HG03457 (cell line): ENCODE measurements at regions not wholly inside any gene's neighbourhood (a gene's known extent, or its start where the extent isn't known, plus 50 kb on each side); places are given as distances from the start of the nearest gene placed in this dataset.

Experiments used
- ATAC-seq: cut with Tn5 transposase; IDR thresholded peaks from one replicate; pipeline ENCODE4 v1.9.1; 2021; ENCODE audit warnings: moderate number of reproducible peaks; ENCODE audit not compliant: unreplicated experiment

DNA sequence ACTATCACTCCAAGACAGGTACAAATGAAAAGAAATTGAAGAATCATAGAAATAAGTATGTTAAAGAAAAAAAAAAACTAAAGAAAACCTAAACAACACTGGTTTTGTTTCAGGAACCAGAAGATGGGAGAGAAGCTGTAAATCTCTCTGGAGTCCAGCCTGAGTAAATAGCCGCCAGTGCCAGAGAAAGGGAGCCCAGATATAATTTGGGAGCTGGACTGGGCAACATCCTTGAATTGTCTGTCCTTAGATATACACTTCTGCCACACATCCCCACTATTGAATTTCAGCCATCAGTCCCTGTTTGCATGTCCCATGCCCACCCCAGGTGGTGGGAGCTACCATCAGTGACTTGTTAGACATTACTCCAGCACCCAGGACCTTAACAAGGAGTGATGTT is 979.6 kb downstream of the DTWD2 start:
- ATAC-seq = no peak

DNA sequence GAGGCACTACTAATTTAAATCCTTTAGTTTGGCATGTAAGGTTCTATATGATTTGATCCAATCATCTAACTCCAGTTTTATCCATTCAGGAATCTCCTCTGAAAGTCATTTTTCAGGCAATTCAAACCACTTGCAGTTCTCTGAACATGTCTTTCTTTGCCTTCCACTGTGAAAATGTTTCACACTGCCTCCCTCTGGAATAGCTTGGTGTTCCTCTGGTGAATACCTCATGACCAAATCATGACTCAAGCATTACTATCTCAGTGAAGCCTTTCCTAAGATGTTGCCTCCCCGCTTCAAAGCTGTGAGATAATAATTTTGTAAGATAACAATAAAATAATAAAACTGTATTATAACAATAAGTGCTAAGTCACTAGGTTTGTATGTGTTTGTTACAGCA is 981.1 kb downstream of the DTWD2 start:
- no peak for ATAC-seq

DNA sequence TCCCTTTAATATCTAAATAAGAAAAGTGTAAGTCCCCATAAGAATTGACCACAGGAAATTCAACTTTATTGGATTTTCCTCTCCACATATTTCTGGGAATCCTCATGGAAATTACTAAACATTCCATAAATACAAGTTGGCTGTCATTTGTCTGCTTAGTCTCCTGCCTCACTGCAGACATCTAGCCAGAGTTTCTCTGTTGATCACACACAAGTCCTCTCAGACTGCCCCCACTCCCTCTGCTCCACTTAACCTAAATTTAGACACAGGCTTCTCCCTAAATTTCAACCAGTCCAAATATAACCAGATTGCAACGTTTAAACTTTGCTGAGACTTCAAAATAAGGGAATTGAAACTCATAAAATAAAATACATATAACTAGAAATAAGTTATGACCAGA is 982.1 kb downstream of the DTWD2 start:
- no peak for ATAC-seq

DNA sequence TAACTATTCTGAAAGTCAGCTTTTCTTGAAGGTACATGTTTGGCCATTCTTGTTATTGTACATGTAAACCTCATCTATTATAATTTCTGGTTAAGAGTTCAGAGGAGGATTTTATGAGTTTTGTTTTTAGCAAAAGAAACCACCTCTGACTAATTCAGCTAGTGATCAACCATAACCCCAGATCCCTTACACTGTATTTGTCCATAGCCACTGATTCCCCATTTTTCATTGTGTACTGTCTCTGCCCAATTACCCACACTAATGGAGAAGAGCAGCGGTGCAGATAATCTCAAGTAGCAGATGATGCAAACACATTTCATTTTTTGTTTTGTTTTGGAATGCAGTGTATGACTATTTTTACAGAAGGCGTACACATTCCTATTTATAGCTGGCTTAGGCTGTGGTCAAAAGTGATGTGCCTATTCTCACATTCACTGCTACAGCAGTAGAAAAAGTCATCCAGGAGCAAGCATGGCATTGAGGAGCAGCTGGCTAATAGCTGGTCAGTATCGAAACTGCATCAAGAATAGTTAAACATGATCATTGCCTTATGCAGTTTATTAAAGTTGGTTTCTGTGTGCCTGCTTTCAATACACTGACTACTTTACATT is 988.3 kb downstream of the DTWD2 start:
- ATAC-seq = peak; percentile 57

DNA sequence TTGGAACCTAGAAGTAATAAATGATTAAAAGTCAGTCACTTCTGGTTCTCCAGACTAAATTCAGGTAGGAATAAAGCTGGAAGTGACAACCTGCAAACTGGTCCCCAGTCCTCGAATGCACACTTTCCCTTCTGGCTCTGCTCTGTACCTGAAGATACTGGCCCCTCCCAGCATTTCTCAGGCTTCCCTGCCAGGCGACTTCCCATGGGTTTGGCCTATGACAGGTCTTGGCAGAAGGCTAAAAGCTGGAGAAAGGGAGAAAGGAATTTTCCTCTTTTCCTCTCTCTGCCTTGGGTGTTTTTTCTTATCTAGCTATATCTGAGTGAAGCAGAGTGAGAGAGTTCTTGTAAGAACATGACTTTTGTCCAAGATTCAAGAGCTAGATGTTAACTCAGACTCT is 1005.7 kb downstream of the DTWD2 start:
- ATAC-seq = no peak

DNA sequence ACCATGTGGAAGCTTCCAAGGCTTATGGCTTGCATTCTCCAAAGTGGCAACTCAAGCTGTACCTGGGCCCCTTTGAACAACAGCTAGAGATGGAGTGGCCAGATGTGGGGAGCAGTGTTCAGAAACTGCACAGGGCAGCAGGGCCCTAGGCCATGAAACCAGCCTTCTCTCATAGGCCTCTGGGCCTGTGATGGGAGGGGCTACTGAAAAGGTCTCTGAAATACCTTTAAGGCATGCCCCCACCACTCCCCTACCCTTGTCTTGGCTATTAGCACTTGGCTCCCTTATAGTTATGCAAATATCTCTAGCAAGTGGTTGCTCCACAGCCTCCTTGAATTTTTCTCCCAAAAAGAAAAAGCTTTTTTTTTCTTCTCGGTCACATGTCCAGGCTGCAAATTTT is 1014.6 kb downstream of the DTWD2 start:
- no peak for ATAC-seq

DNA sequence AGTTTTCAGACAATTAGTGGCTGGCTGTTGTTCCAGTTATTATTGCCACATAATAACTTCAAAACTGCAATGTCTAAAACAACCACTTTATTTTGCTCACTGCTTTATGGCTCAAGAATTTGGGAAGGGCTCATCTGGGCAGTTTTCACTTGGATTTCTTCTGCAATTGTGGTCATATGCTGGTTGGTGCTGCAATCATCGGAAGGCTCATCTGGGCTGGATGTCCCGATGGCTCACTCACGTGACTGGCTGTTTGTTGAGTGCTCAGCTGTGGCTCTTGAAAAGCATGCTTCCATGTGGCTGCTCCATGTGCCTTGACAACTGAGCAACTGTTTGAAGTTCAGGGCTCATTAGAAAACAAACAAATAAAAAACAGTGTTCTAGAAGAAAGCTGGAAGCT is 1032.5 kb downstream of the DTWD2 start:
- no peak for ATAC-seq

DNA sequence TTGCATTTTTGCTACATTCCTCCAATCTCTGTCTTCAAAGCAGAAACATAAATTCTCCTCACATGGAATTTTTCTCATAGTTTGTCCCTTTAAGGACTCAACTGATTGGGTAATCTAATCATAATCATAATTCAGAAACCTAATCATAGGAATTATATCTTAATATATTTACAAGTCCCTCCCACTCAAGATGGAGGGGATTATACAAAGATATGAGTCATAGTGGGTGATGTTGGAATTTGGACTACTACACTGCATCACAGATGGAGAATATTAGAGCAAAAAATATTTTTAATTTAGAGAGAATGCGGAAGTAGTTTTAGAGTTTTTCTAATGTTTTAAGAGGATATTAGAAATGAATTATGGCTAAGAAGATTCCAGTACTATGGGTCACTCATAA is 1034.0 kb downstream of the DTWD2 start:
- ATAC-seq = no peak

DNA sequence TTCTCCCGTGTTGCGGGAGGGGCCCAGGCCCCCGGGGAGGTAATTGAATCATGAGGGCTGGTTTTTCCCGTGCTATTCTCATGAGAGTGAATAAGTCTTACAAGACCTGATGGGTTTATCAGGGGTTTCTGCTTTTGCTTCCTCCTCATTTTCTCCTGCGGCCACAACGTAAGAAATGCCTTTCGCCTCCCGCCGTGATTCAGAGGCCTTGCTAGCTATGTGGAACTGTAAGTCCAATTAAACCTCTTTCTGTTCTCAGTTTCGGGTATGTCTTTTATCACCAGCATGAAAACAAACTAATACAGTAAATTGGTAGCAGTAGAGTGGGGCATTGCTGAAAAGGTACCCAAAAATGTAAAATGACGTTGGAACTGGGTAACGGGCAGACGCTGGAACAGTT is 1035.1 kb downstream of the DTWD2 start:
- no peak for ATAC-seq

DNA sequence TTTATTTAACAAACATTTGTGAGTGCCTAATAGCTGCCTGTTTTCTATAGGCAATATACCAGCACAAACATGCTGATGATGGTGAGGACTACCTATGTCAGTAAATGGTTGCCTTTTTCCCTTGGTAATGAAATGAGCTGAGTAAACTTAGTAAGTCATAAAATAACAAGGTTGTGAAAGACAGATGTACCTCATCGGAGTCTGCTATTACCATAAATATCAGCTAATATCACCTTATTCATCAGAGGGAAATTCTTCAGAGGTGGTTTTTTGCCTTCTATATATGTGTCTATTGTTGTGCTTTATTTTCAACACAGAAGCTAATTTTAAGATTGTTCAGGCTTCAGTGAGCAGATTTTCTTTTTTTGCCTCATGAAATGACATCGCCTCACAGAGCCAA is 1040.5 kb downstream of the DTWD2 start:
- ATAC-seq = no peak

DNA sequence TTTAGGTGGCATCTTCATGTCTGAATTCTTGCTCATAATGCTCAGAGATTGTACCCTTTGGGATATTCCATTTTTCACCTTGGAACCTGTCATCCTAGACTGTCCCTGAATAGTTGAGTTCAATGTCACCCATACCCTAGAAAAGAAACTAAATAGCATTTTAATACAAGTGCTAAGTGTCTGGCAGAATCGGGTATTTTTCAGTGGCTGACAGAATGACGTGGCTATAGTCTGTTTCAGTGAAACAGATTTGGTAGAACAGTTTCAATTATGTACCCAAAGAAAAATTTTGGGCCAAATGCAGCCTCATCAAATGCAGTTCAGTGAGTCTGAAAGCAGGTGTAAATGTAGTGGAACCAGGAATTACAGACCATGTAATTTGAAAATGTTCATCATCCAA is 1041.2 kb downstream of the DTWD2 start:
- ATAC-seq = no peak

DNA sequence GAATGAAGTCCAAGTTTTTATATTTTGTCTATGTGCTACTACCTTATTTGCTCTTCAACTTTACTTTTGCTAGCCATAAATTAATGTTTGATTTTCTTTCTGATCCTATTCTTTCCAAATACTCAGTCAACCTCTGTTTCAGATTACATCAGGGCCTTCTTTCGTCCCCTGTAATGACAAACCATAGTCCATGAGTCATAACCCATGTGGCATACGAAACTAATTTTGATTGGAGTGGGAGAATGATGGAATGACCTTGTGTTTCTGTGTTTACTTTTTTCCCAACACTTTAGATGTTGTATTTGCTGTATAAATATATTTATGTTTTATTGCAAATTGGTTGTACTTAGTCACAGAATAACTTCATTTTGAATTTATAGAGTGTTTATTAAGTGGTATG is 1043.1 kb downstream of the DTWD2 start:
- ATAC-seq = no peak

DNA sequence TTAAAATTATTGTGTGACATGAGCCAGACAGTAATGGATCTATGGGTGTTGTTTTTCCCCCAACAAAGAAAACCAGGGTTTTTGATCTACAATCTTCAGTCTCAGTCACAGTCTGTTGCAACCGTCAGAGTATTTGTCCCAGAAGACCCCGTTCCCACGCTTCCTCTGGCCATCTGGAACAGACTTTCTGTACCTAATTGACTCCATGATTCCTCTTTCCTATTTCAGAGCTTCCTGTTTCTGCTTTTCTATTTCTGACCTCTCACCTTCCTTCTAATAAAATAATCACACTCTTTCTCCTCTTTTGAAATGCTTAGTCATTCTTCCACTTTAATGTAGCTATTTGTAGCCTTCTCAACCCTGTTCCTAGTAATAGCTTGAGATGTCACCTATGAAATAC is 1044.8 kb downstream of the DTWD2 start:
- no peak for ATAC-seq

DNA sequence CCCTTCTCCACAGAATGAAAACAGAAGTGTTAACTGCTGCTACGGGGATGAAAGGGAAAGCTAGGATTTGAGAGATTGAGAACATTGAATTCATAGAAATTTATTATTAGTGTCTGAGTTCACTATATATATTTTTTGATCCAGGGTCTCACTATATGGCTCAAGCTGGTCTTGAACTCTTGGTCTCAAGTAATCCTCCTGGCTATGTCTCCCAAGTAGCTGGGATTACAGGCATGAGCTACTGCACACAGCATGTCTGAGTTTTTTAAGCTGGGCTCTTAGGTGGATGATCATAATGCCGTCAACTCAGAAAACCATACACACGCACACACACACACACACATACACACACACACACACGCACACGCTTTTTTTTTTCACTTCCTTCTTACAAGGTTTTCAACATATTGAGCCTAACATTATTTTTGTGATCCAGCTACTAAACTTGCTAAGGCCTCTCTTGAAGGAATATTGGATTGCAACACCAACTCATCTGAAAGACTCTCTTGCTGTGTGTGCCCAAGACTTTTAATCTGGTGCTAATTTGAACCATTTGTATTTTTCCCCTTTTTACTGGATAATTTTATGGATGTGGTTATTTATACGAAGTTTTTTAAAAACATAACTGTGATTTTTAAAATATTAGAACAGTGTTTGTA is 1045.4 kb downstream of the DTWD2 start:
- ATAC-seq = no peak

DNA sequence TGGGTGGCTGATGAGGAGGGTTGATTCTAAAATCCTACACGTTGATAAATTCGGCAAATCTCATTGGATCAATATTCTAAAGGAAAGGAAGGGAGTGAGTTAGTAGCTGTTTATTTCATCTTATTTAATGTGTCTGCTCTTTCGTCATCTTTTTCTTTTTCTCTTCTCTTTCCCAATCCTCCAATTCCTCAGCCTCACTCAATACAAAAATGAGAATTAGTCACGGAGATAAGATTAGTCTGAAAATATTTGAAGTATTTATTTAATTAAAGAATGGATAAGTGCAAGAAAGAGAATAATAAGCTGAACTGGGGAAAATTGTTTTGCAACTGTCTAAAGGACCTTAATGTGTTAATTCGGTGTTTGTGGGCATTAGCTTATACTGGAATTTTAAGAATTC is 1095.1 kb downstream of the DTWD2 start:
- no peak for ATAC-seq

DNA sequence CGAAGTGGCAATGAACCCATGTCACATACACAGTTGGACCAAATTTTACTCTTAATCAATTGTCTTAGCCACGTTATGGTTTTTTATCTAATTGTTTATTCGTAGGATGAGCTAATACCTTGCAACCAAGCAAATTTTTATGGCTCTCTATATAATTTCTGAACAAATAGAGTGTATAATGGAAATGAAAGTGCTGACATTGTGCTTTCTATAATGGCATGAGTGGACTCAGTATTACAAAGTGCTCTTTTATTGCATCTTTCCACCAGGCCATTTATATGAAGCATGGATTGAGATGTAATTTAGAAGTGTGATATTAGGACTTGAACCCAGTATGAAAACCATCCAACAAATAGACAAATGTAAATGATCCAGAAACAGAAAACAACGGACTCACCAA is 1096.0 kb downstream of the DTWD2 start:
- ATAC-seq = no peak

DNA sequence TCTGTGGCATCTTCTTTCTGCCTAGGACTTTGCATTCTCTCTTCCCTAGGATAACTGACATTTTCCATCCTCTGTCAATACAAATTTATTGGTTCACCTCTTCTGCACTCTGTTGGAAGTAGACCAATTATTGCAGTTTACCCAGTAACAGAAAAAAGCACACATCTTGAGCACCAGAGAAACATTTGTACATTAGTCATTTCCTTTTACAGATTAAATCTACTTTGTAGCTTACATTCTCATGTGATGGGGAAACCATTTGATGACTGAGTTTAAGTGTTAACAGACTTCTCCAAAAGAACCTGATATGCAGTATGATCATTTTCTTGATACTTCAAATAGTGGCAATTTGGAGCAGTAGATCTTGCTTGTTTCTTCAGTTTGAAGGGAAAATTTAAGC is 1098.8 kb downstream of the DTWD2 start:
- ATAC-seq = no peak

DNA sequence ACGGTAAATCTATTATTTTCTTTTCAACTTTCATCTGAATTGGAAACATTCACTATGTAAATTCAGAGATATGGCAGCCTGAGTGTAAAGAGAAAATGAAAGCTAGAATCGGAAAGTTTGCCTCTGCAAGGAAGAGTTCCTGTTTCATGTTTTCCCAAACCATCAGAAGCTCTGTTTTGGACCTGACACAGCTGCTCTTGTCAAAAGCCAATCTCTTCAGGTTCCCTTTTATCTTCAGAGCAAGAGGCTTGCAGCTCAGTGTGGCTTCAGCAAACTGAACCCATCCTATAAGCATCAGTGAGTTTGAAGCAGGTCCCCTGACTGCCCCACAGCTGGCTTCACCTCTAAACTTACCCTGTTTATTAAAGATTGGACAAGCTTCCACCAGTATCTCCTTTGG is 1099.7 kb downstream of the DTWD2 start:
- peak; percentile 97 for ATAC-seq

DNA sequence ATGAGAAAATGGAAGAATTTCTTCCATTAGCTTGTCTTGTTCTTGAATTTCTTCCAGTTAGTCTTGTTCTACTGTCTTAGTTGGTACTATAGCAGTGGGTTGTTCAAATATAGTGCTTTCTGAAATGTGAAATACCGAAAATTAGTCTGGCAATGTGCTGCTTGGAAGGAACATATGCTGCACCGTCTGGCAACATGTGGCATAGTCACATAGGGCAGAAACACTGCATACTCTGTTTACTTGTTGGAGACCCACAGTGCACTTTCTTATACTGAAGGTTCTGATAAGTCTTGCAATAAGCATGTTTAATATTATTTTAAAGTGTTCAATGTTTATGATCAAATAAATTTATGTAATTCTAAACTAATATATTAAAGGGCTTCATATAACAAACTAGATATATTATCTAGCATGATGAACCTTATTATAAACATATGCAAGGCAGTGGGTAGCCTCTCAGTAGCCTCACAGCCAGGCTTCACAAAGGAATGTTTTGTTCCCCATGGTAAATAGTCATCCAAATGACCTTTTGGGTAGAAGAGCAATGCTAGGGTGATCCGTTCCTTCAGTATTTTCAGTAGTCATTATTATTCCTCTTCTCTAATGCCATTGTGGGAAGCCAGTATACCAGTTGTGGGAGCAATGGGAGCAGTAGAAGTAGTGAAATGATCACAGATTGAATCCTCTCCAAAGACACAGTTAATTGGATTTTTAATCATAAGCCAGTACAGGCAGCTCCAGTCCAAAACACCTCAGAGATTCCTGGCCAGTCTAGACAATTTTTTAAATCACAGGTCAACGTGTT is 1106.7 kb downstream of the DTWD2 start:
- ATAC-seq = no peak

DNA sequence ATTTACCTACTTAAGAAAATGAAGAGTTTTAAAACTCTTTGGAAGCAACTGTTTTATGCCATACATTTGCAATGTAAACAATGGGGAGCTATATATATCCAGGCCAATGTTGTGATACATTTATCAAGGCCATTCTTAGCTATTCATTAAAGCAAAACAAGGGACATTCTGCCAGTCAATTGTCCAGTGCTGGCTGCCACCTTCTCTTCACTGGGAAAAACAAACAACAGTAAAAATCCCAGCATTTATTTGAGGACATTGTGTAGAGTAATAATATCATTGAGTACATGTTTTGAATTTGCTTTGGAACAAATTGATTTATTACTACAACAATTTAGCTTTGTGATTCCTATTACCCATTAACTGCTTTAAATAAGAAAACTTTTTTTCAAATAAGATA is 1107.4 kb downstream of the DTWD2 start:
- ATAC-seq = no peak

DNA sequence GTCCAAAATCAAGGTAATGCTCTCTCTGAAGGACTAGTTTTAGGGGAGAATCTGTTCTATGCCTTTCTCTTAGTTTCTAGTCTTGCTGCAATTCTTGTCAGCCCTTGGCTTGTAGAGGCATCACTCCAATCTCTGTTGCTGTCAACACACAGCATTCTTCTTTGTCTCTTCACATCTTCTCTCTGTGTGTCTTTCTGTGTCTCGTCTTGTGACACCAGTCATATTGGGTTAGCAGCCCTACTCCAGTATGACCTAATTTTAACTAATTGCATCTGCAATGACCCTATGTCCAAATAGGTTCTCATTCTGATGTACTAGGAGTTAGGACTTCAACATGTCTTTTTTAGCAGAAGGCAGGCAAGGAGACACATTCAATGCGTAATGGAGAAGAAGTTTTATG is 1110.6 kb downstream of the DTWD2 start:
- ATAC-seq = no peak

DNA sequence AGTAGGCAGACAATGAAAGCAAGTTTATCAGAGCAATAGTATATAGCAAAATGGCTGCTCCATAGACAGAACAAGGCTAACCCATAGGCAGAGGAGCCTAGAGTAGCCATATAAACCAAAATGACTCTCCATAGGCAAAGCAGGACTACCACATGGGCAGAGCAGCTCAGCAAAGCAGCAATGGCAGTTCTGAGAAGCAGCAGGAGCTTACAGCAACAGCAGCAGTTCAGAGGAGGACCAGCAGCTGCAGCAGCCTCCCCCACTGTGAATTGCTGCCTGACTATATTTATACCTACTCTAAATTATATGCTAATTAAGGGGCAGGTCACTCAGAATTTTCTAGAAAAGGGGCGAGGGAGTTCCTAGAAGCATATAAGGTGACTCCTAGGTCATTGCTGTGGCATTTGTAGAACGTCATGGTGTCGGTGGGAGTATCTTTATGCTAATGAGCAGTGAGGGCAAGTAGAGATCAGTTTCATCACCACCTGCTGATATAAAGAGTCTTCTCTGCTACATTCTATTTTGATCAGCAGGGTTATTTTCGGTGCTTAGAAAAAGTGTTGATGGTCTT is 1115.5 kb downstream of the DTWD2 start:
- ATAC-seq = no peak
